B cell (primary cell): ENCODE measurements at regions not wholly inside any gene's neighbourhood (a gene's known extent, or its start where the extent isn't known, plus 50 kb on each side); places are given as distances from the start of the nearest gene placed in this dataset.

Experiments used
- CTCF ChIP-seq: fragments of 200-600 bp; IDR thresholded peaks from one replicate; pipeline ENCODE4 v1.8.0; 2022; ENCODE audit warnings: antibody characterized with exemption, mild to moderate bottlenecking
- EZH2 ChIP-seq: IDR thresholded peaks from 2 replicates; pipeline ENCODE4 v1.6.1; 2012; ENCODE audit warnings: borderline replicate concordance, low read depth, mild to moderate bottlenecking, moderate library complexity, low read length; ENCODE audit not compliant: insufficient read depth, poor library complexity, severe bottlenecking

GRCh38 chr6:168377484-168377855 is 57.9 kb upstream of the DACT2 start:
- TF ChIP-seq CTCF: no peak
- no peak for TF ChIP-seq EZH2
